ENCODE measurements at regions not wholly inside any gene's neighbourhood (a gene's known extent, or its start where the extent isn't known, plus 50 kb on each side); places are given as distances from the start of the nearest gene placed in this dataset.

GRCh38 chr2:14749884-14750283 is 117.4 kb downstream of the LRATD1 start:
- no peak for TF ChIP-seq MAX (IDR thresholded peaks at IDR 0.05)
- TF ChIP-seq TAF1 (IDR thresholded peaks at IDR 0.05; ENCODE audit: low read depth), result no peak
- TF ChIP-seq EGR1 (IDR thresholded peaks at IDR 0.05), result no peak
- no peak for TF ChIP-seq EP300 (IDR thresholded peaks at IDR 0.05; ENCODE audit: borderline replicate concordance)
- TF ChIP-seq FOXM1 (IDR thresholded peaks at IDR 0.05; ENCODE audit: borderline replicate concordance, low read depth), result no peak
- no peak for TF ChIP-seq REST (IDR thresholded peaks at IDR 0.05; ENCODE audit: low read depth)
- TF ChIP-seq TEAD4 (IDR thresholded peaks at IDR 0.05), result no peak
- no peak for TF ChIP-seq NFIC (IDR thresholded peaks at IDR 0.05)
- no peak for TF ChIP-seq RAD21 (IDR thresholded peaks at IDR 0.05; ENCODE audit: low read depth)
- TF ChIP-seq USF1 (IDR thresholded peaks at IDR 0.05), result no peak
- TF ChIP-seq YY1 (IDR thresholded peaks at IDR 0.05; ENCODE audit: low read depth), result no peak
- TF ChIP-seq TCF12 (IDR thresholded peaks at IDR 0.05; ENCODE audit: low read depth), result no peak
- no peak for TF ChIP-seq CREB1 (IDR thresholded peaks at IDR 0.05; ENCODE audit: low read depth)
